ENCODE measurements at regions not wholly inside any gene's neighbourhood (a gene's known extent, or its start where the extent isn't known, plus 50 kb on each side); places are given as distances from the start of the nearest gene placed in this dataset.

DNA sequence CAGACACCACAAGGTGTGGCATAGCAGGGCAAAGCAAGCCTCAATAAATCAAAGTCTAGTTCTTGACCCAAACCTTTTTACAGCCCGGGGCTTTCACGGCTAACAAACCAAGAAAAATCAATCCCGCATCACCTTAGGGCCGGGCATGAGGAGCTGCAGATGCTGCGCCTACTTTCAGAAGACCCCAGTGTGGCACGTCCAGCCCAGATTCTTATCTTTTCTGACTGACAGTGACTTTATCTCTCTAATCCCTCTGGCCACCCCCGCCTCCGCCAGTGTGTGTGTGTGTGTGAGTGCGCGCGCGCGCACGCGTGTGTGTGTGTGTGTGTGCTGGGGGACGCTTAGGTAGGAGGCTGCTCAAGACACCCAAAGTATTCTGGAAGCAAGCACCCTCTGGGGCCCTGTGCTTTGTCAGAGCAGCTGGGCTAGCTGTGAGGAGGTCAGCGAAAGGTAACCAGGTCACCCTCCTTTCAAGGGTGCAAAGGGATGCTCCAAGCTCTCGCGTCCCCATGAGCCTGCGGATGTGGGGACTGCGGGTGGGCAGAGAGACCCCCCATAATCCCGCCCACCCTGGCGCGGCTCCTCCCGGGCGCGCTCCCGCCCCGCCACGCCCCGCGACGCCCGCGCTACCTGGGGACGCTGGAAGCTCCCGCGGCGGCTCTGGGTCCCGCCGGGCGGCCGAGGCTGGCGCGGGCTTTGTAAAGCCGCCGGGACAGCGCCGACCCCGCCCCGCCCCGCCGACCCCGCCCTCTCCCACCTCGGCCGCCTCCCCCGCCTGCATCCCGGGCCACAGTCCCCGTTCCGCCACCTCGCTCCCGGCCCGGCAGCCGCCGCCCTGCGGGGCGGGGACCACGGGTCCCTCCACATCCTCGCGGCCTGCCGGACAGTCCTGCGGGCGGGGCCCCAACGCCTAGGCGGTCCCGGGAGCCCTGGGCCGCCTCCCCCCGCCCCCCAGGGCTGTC is 57.1 kb upstream of the RHOBTB1 start:
- DNase-seq (ENCODE audit: low spot score): peak; percentile 93

GRCh38 chr10:60998932-60999331 is 54.9 kb upstream of the RHOBTB1 start:
- DNase-seq (ENCODE audit: low spot score): no peak

GRCh38 chr10:60994128-60994527 is 50.1 kb upstream of the RHOBTB1 start:
- DNase-seq (ENCODE audit: low spot score): no peak

All from D341Med (cell line).